ENCODE measurements at regions not wholly inside any gene's neighbourhood (a gene's known extent, or its start where the extent isn't known, plus 50 kb on each side); places are given as distances from the start of the nearest gene placed in this dataset.

DNA sequence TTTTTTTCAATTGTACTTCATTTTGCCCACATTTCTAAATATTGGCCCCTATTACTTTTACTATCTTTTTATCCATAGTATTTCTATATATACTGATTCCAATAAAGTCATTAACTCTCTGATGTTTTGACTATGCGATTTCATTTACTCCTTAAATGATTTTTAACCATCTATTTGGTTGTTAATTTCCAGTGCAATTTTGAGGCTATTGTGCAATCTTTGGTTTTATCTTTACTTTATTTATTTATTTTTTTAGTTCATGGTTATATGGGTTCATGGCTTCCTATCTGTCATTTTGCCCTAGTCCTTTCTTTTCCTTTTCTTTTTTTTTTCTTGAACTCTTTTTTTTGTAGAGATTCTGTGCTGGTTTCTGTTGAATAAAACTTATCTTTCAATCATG lies 1408.0 kb upstream of the GBE1 start:
- Mint-ChIP-seq H3K4me1 (ENCODE audit: low read depth) (no peaks in the 10 kb centered on the region), H3K27me3 (no peaks in the 10 kb centered on the region), H3K9me3 (peaks cover 4% of the 10 kb centered on the region), H3K36me3 (ENCODE audit: low read depth) (no peaks in the 10 kb centered on the region), H3K4me3 (no peak overlapping the region), H3K27ac (no peak overlapping the region)

DNA sequence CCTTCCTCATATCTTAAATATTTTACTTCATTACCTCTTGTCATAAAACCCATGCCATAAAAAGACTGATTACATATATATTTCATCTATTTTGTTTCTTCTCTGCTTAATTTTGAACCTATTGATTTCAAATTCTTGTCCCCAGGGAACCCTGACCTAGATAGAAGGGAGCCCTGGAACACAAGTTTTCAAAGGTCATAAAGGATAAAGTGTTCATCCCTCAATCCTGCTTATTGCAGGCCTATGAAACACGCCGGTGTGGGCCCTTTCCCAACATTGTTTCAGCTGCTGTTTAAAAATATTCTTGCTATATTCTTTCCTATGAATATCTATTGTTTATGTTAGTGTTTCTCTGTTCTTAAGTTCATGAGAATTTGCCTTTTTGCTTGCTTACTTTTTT lies 1389.5 kb upstream of the GBE1 start:
- no peaks in the 10 kb centered on the region for H3K36me3 Mint-ChIP-seq (ENCODE audit: low read depth)
- no peak overlapping the region for H3K4me3 Mint-ChIP-seq
- H3K27me3 Mint-ChIP-seq = no peaks in the 10 kb centered on the region
- peaks cover 15% of the 10 kb centered on the region for H3K9me3 Mint-ChIP-seq
- no peak overlapping the region for H3K27ac Mint-ChIP-seq
- H3K4me1 Mint-ChIP-seq (ENCODE audit: low read depth) = no peaks in the 10 kb centered on the region

DNA sequence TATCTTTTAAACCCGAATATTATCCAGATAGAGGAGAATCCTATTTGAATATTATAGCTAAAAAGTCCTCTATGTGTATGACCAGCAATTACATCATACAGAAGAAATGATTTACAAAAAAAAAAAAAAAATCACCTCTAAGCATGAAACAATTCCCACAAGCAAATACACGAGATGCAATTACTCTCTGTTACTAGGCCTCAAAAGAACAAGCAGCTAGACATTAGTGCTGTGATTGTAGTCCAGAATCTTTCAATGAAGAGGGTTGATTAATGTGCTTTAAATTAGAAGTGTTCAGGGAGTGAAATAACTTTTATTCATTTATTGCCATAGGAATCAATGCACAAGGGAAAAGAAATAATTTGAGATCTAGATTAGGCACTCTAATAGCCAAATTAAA lies 1379.5 kb upstream of the GBE1 start:
- no peak overlapping the region for H3K4me3 Mint-ChIP-seq
- H3K9me3 Mint-ChIP-seq = peaks cover 10% of the 10 kb centered on the region
- H3K4me1 Mint-ChIP-seq (ENCODE audit: low read depth) = no peaks in the 10 kb centered on the region
- H3K36me3 Mint-ChIP-seq (ENCODE audit: low read depth) = no peaks in the 10 kb centered on the region
- H3K27ac Mint-ChIP-seq = no peak overlapping the region
- H3K27me3 Mint-ChIP-seq = no peaks in the 10 kb centered on the region

GRCh38 chr3:83131236-83131635 lies 1369.8 kb upstream of the GBE1 start:
- Mint-ChIP-seq H3K27me3 (no peaks in the 10 kb centered on the region), H3K4me1 (ENCODE audit: low read depth) (no peaks in the 10 kb centered on the region), H3K36me3 (ENCODE audit: low read depth) (no peaks in the 10 kb centered on the region), H3K9me3 (peaks cover 5% of the 10 kb centered on the region), H3K4me3 (no peak overlapping the region), H3K27ac (no peak overlapping the region)

DNA sequence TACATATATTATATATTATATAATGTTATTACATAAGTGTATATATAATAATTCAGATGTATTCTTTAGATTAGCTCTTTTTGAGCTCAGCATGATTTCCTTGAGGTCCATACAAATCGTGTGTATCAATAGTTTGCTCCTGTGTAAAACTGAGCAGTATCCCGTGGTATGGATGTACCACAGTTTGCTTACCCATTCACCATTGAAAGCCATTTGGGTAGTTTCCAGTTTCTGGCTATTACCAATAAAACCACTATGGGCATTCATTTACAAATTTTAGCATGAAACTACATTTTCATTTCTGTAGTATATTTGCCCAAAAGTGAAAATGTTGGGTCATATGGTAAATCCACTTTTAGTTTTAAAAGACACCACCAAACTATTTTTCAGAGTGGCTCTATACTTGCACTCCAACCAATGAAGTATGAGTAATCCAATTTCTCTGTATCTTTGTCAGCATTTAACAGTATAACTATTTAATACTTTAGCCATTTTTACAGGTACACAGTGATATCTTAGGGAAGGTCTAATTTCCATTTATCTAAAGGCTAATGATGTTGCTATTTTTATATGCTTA lies 1361.4 kb upstream of the GBE1 start:
- Mint-ChIP-seq H3K4me3 (no peak overlapping the region), H3K27ac (no peak overlapping the region), H3K9me3 (peaks cover 3% of the 10 kb centered on the region), H3K36me3 (ENCODE audit: low read depth) (no peaks in the 10 kb centered on the region), H3K4me1 (ENCODE audit: low read depth) (no peaks in the 10 kb centered on the region), H3K27me3 (no peaks in the 10 kb centered on the region)

- Mint-ChIP-seq H3K9me3 (no peaks in the 10 kb centered on the region), H3K4me1 (ENCODE audit: low read depth) (no peaks in the 10 kb centered on the region), H3K36me3 (ENCODE audit: low read depth) (no peaks in the 10 kb centered on the region)
Measured at GRCh38 chr3:83093222-83093572, 1331.8 kb upstream of the GBE1 start.

DNA sequence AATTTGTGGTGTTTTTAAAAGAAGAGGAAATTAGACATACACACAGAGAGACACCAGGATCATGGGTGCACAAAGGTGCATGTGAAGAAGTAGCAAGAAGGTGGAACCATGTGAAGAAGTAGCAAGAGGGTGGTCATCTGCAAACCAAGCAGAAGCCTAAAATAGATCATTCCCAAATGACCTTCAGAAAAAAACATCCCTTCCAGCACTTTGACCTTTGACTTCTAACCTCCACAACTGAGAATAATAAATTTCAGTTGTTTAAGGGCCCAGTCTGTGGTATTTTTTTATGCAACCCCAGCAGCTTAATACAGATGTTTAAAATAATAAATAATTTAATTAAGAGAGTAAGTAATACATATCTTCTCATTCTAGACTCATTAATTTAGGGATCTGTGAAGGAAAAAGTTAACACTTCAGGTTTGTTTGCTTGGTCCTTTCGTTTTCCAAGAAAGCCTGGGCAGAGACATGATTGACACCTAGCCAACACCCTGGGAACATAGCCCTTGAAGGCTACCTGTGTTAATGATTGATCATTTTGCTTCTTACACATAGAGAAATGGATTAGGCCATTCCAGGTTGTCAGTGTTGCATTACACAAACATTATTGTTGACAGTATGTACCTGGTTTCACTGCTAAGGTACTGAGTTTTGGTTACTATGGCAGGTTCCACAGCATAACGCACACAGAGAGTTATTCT lies 1331.2 kb upstream of the GBE1 start:
- Mint-ChIP-seq H3K4me1 (ENCODE audit: low read depth) (no peaks in the 10 kb centered on the region), H3K9me3 (no peaks in the 10 kb centered on the region), H3K27me3 (no peaks in the 10 kb centered on the region)

More at GRCh38 chr3:83093222-83093572, 1331.8 kb upstream of the GBE1 start:
- Mint-ChIP-seq H3K4me3 (no peak overlapping the region), H3K27ac (no peak overlapping the region), H3K27me3 (no peaks in the 10 kb centered on the region)

DNA sequence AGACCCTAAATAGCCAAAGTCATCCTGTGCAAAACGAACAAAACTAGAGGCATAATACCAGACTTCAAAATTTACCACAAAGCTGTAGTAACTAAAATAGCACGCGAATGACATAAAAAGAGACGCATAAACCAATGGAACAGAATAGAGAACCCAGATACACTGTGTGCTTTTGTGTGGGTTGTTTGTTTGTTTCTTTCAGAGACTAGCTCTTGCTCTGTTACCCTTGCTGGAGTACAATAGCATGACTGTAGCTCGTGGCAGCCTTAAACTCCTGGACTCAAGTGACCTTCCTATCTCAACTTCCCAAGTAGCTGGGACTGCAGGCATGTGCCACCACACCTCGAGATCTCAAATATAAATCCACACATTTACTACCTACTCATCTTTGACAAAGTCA lies 1314.6 kb upstream of the GBE1 start:
- Mint-ChIP-seq H3K27me3 (no peaks in the 10 kb centered on the region), H3K4me3 (no peak overlapping the region), H3K27ac (no peak overlapping the region), H3K4me1 (ENCODE audit: low read depth) (no peaks in the 10 kb centered on the region), H3K36me3 (ENCODE audit: low read depth) (no peaks in the 10 kb centered on the region), H3K9me3 (peaks cover 14% of the 10 kb centered on the region)

More for the DNA sequence above, 1331.2 kb upstream of the GBE1 start:
- H3K36me3 Mint-ChIP-seq (ENCODE audit: low read depth) = no peaks in the 10 kb centered on the region
- H3K27ac Mint-ChIP-seq = no peak overlapping the region
- no peak overlapping the region for H3K4me3 Mint-ChIP-seq

GRCh38 chr3:83074485-83074884 lies 1313.0 kb upstream of the GBE1 start:
- no peaks in the 10 kb centered on the region for H3K4me1 Mint-ChIP-seq (ENCODE audit: low read depth)
- H3K27me3 Mint-ChIP-seq = no peaks in the 10 kb centered on the region
- H3K9me3 Mint-ChIP-seq = peaks cover 8% of the 10 kb centered on the region
- no peak overlapping the region for H3K4me3 Mint-ChIP-seq
- no peak overlapping the region for H3K27ac Mint-ChIP-seq
- no peaks in the 10 kb centered on the region for H3K36me3 Mint-ChIP-seq (ENCODE audit: low read depth)

DNA sequence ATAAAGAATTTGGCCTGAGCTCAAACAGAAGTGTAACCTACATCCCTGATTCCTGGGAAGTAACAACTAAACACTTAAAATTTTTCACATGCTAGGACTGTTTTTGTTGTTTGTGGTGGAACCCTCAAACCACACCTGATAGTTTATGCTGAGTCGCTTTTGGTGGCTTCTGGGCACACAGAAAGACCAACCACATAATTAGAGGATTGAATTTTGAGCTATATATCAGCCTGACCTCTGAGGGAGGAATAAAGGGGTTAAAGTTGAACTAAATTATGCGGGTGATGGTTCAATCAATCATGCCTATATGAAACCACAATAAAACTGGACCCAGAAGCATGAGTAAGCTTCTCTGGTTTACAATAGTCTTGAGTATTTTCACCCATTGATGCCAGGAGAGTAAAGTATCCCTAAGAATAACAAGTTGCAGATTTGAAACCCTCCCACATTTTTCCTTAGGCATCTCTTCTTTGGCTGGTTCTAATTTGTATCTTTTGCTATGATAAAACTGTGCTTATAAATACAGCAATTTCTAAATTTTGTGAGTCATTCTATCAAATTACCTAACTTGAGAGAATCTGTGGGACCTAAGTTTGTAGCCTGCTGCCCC lies 1304.5 kb upstream of the GBE1 start:
- Mint-ChIP-seq H3K4me1 (ENCODE audit: low read depth) (no peaks in the 10 kb centered on the region), H3K27me3 (no peaks in the 10 kb centered on the region), H3K36me3 (ENCODE audit: low read depth) (no peaks in the 10 kb centered on the region), H3K9me3 (peaks cover 9% of the 10 kb centered on the region), H3K27ac (no peak overlapping the region), H3K4me3 (no peak overlapping the region)

DNA sequence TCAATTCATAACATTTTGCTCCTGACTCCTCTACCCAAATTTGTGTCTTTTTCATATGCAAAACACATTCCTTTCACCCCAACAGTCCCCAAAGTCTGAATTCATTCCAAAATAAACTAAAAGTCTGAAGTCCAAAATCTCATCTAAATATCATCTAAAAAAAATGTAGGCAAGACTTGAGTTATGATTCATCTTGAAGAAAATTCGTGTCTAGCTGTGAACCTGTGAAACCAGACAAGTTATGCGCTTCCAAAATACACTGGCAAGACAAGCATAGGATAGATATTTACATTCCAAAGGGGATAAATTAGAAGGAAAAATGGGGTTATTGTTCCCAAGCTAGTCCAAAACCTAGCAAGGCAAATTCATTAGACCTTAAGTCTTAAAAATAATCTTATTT lies 1302.0 kb upstream of the GBE1 start:
- H3K27ac Mint-ChIP-seq = no peak overlapping the region
- no peaks in the 10 kb centered on the region for H3K4me1 Mint-ChIP-seq (ENCODE audit: low read depth)

GRCh38 chr3:83048556-83048955 lies 1287.1 kb upstream of the GBE1 start:
- Mint-ChIP-seq H3K9me3 (no peaks in the 10 kb centered on the region), H3K4me1 (ENCODE audit: low read depth) (no peaks in the 10 kb centered on the region), H3K27me3 (no peaks in the 10 kb centered on the region), H3K27ac (no peak overlapping the region), H3K36me3 (ENCODE audit: low read depth) (no peaks in the 10 kb centered on the region), H3K4me3 (no peak overlapping the region)

More for the DNA sequence above, 1302.0 kb upstream of the GBE1 start:
- peaks cover 9% of the 10 kb centered on the region for H3K9me3 Mint-ChIP-seq
- no peaks in the 10 kb centered on the region for H3K27me3 Mint-ChIP-seq
- H3K36me3 Mint-ChIP-seq (ENCODE audit: low read depth) = no peaks in the 10 kb centered on the region
- no peak overlapping the region for H3K4me3 Mint-ChIP-seq

DNA sequence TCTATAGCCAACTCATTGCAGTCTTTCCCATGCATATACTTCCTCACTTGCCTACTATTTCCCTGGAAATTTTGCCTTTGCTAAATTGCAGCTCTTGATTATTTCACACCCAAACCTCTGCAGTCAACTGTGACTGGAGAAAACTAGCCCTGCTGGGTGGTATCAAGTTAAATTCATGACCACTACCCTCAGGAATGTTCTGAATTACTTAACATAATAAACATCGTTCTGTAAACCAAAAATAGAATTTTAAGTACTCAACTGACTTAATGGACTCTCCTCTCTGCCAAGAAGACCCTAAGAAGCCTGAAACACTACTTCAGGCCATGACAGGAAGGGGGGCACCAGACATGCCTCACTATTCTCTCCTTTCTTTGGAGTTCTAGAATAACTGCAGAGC lies 1278.0 kb upstream of the GBE1 start:
- no peak overlapping the region for H3K27ac Mint-ChIP-seq
- H3K4me1 Mint-ChIP-seq (ENCODE audit: low read depth) = no peaks in the 10 kb centered on the region
- H3K4me3 Mint-ChIP-seq = no peak overlapping the region
- no peaks in the 10 kb centered on the region for H3K27me3 Mint-ChIP-seq
- no peaks in the 10 kb centered on the region for H3K36me3 Mint-ChIP-seq (ENCODE audit: low read depth)
- H3K9me3 Mint-ChIP-seq = peaks cover 3% of the 10 kb centered on the region

GRCh38 chr3:83035704-83036010 lies 1274.2 kb upstream of the GBE1 start:
- Mint-ChIP-seq H3K27ac (no peak overlapping the region), H3K27me3 (no peaks in the 10 kb centered on the region), H3K9me3 (peaks cover 3% of the 10 kb centered on the region), H3K4me3 (no peak overlapping the region), H3K4me1 (ENCODE audit: low read depth) (no peaks in the 10 kb centered on the region), H3K36me3 (ENCODE audit: low read depth) (no peaks in the 10 kb centered on the region)

- H3K4me3 Mint-ChIP-seq = no peak overlapping the region
- no peak overlapping the region for H3K27ac Mint-ChIP-seq
- H3K27me3 Mint-ChIP-seq = no peaks in the 10 kb centered on the region
- H3K4me1 Mint-ChIP-seq (ENCODE audit: low read depth) = no peaks in the 10 kb centered on the region
- peaks cover 3% of the 10 kb centered on the region for H3K9me3 Mint-ChIP-seq
- H3K36me3 Mint-ChIP-seq (ENCODE audit: low read depth) = no peaks in the 10 kb centered on the region
Measured at GRCh38 chr3:83034806-83035703, 1273.6 kb upstream of the GBE1 start.

All from stimulated activated naive CD8-positive, alpha-beta T cell treated with anti-CD3 and anti-CD28 coated beads, Interleukin-15, Interleukin-2, amounts not matched to agents 100 ng/mL and 50 ng/mL, for 24 hours (primary cell).